COLO668 (cell line): ENCODE measurements at regions not wholly inside any gene's neighbourhood (a gene's known extent, or its start where the extent isn't known, plus 50 kb on each side); places are given as distances from the start of the nearest gene placed in this dataset.

Experiments
- DNase-seq: peaks from one replicate; lab custom pipeline; 2025; ENCODE audit not compliant: unreplicated experiment; lab: John Stamatoyannopoulos, UW

- DNase-seq, result no peak
Measured at GRCh38 chr5:62727184-62727583, 148.6 kb downstream of the LRRC70 start.

- no peak for DNase-seq
Measured at GRCh38 chr5:62722360-62722759, 143.7 kb downstream of the LRRC70 start.

GRCh38 chr5:62720031-62720441, 141.4 kb downstream of the LRRC70 start:
- DNase-seq, result peak; percentile 14

GRCh38 chr5:62719061-62719720, 140.6 kb downstream of the LRRC70 start:
- no peak for DNase-seq

GRCh38 chr5:62718324-62718723, 139.7 kb downstream of the LRRC70 start:
- DNase-seq, result no peak

- no peak for DNase-seq
Measured at GRCh38 chr5:62717301-62717933, 138.8 kb downstream of the LRRC70 start.

GRCh38 chr5:62714296-62714695, 135.7 kb downstream of the LRRC70 start:
- no peak for DNase-seq

- DNase-seq, result no peak
Measured at GRCh38 chr5:62708481-62709325, 130.1 kb downstream of the LRRC70 start.

GRCh38 chr5:62707563-62707962, 128.9 kb downstream of the LRRC70 start:
- DNase-seq, result no peak

GRCh38 chr5:62707131-62707530, 128.5 kb downstream of the LRRC70 start:
- DNase-seq, result no peak

GRCh38 chr5:62705022-62705421, 126.4 kb downstream of the LRRC70 start:
- DNase-seq, result no peak

- DNase-seq, result no peak
Measured at GRCh38 chr5:62702126-62702525, 123.5 kb downstream of the LRRC70 start.

- DNase-seq, result no peak
Measured at GRCh38 chr5:62701036-62701435, 122.4 kb downstream of the LRRC70 start.

- no peak for DNase-seq
Measured at GRCh38 chr5:62698756-62699155, 120.1 kb downstream of the LRRC70 start.

GRCh38 chr5:62695274-62695673, 116.7 kb downstream of the LRRC70 start:
- no peak for DNase-seq

- DNase-seq, result no peak
Measured at GRCh38 chr5:62692946-62693713, 114.5 kb downstream of the LRRC70 start.

- DNase-seq, result no peak
Measured at GRCh38 chr5:62691946-62692345, 113.3 kb downstream of the LRRC70 start.

- no peak for DNase-seq
Measured at GRCh38 chr5:62690421-62690820, 111.8 kb downstream of the LRRC70 start.

- DNase-seq, result no peak
Measured at GRCh38 chr5:62689599-62690368, 111.2 kb downstream of the LRRC70 start.

- DNase-seq, result no peak
Measured at GRCh38 chr5:62686692-62687091, 108.1 kb downstream of the LRRC70 start.
